ENCODE measurements at regions not wholly inside any gene's neighbourhood (a gene's known extent, or its start where the extent isn't known, plus 50 kb on each side); places are given as distances from the start of the nearest gene placed in this dataset.

DNA sequence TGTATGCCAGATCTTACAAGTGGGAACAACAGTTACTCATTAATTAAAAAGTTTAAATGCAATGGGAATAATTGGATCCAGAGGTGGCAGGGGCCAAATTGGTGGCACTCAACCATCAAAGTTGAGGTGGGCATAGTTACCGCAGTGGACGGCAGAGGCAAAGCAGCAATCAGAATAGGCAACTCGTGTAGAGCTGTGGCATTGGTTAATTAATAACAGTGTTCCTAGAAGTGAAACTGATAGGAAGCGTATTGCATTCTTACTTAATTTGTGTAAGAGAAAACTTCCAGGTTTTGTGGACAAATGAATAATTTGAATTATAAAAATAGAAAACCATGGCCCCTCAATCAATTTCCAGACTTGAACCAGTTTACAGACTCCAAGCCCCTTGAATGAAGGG, 1068.2 kb upstream of the ACVR2A start:
- no peak for TF ChIP-seq POLR2A (IDR thresholded peaks at IDR 0.05)
- no peak for TF ChIP-seq CTCF (IDR thresholded peaks at IDR 0.05)

All from sigmoid colon (tissue), 3 donors.